WTC11 (cell line): ENCODE measurements at regions not wholly inside any gene's neighbourhood (a gene's known extent, or its start where the extent isn't known, plus 50 kb on each side); places are given as distances from the start of the nearest gene placed in this dataset.

Experiments
- ATAC-seq: fragments of 200-7000 bp; cut with Tn5 transposase; 2 replicates; pipeline ENCODE4 v1.10.0; 2021; ENCODE audit warnings: mild to moderate bottlenecking, moderate library complexity
- CTCF ChIA-PET: fragments of 300-600 bp; sonication (Branson Sonifier 250); formaldehyde crosslinking; loops from one replicate; lab custom pipeline; 2021; ENCODE audit warnings: antibody characterized with exemption; lab: Charles Lee
- POLR2A ChIA-PET: fragments of 350-600 bp; sonication (Branson Sonifier 250); formaldehyde crosslinking; loops from one replicate; lab custom pipeline; 2021; ENCODE audit warnings: antibody characterized with exemption; lab: Charles Lee
- DNase-seq: peaks from one replicate; pipeline ENCODE4 v3.0.0; 2021; ENCODE audit warnings: low spot score
- H3K27ac Mint-ChIP-seq: 2 replicates; pipeline ENCODE4 v1.8.0; 2021; ENCODE audit warnings: mixed read lengths
- H3K27me3 Mint-ChIP-seq: 2 replicates; pipeline ENCODE4 v1.8.0; 2021; ENCODE audit warnings: low read depth, mild to moderate bottlenecking, moderate library complexity, mixed read lengths
- H3K36me3 Mint-ChIP-seq: 2 replicates; pipeline ENCODE4 v1.8.0; 2021; ENCODE audit warnings: mixed read lengths
- H3K4me1 Mint-ChIP-seq: 2 replicates; pipeline ENCODE4 v1.8.0; 2022; ENCODE audit warnings: mixed read lengths
- H3K4me3 Mint-ChIP-seq: 2 replicates; pipeline ENCODE4 v1.8.0; 2021; ENCODE audit warnings: mild to moderate bottlenecking, moderate library complexity, mixed read lengths
- H3K9me3 Mint-ChIP-seq: 2 replicates; pipeline ENCODE4 v1.8.0; 2021; ENCODE audit warnings: mixed read lengths
- CREB1 ChIP-seq: sonication (generic); formaldehyde crosslinking; IDR thresholded peaks from 2 replicates; pipeline ENCODE4 v1.8.0; 2023; ENCODE audit warnings: mild to moderate bottlenecking, missing genetic modification reagents
- CREM ChIP-seq: sonication (generic); formaldehyde crosslinking; IDR thresholded peaks from 2 replicates; pipeline ENCODE4 v1.8.1; 2022; ENCODE audit warnings: mild to moderate bottlenecking, missing genetic modification reagents, moderate library complexity
- ELF4 ChIP-seq: sonication (generic); formaldehyde crosslinking; IDR thresholded peaks from 2 replicates; pipeline ENCODE4 v1.8.1; 2022; ENCODE audit warnings: low read depth, mild to moderate bottlenecking, moderate library complexity, missing genetic modification reagents
- ESRRA ChIP-seq: sonication (generic); formaldehyde crosslinking; IDR thresholded peaks from 2 replicates; pipeline ENCODE4 v1.8.1; 2022; ENCODE audit warnings: mild to moderate bottlenecking, missing genetic modification reagents, borderline replicate concordance
- FOXK1 ChIP-seq: sonication (generic); formaldehyde crosslinking; IDR thresholded peaks from 2 replicates; pipeline ENCODE4 v1.8.0; 2022; ENCODE audit warnings: mild to moderate bottlenecking, moderate library complexity, missing genetic modification reagents
- GABPB1 ChIP-seq: sonication (generic); formaldehyde crosslinking; IDR thresholded peaks from 2 replicates; pipeline ENCODE4 v1.8.1; 2023; ENCODE audit warnings: mild to moderate bottlenecking, missing genetic modification reagents
- JUN ChIP-seq: sonication (generic); formaldehyde crosslinking; IDR thresholded peaks from 2 replicates; pipeline ENCODE4 v1.8.0; 2023; ENCODE audit warnings: mild to moderate bottlenecking, missing genetic modification reagents
- MXD4 ChIP-seq: fragments of 250-450 bp; sonication (Bioruptor Pico); IDR thresholded peaks from 2 replicates; pipeline ENCODE4 v1.8.0; 2021; ENCODE audit warnings: mild to moderate bottlenecking, moderate library complexity, borderline replicate concordance
- NFE2L1 ChIP-seq: sonication (generic); formaldehyde crosslinking; IDR thresholded peaks from 2 replicates; pipeline ENCODE4 v1.8.1; 2023; ENCODE audit warnings: missing genetic modification reagents
- NR1H2 ChIP-seq: sonication (generic); formaldehyde crosslinking; IDR thresholded peaks from 2 replicates; pipeline ENCODE4 v1.9.0; 2021; ENCODE audit warnings: mild to moderate bottlenecking, moderate library complexity, missing genetic modification reagents
- PRRX2 ChIP-seq: fragments of 250-450 bp; sonication (Bioruptor Pico); IDR thresholded peaks from 2 replicates; pipeline ENCODE4 v1.8.0; 2021; ENCODE audit warnings: mild to moderate bottlenecking
- SMAD4 ChIP-seq: sonication (generic); formaldehyde crosslinking; IDR thresholded peaks from 2 replicates; pipeline ENCODE4 v1.8.0; 2022; ENCODE audit warnings: mild to moderate bottlenecking, missing genetic modification reagents
- SOX15 ChIP-seq: fragments of 250-450 bp; sonication (Bioruptor Pico); IDR thresholded peaks from 2 replicates; pipeline ENCODE4 v1.9.0; 2021; ENCODE audit warnings: mild to moderate bottlenecking
- ZNF423 ChIP-seq: fragments of 250-450 bp; sonication (Bioruptor Pico); IDR thresholded peaks from 2 replicates; pipeline ENCODE4 v2.1.2; 2022; ENCODE audit warnings: mild to moderate bottlenecking, moderate library complexity
- ZNF671 ChIP-seq: fragments of 250-450 bp; sonication (Bioruptor Pico); IDR thresholded peaks from 2 replicates; pipeline ENCODE4 v1.8.0; 2021; ENCODE audit warnings: mild to moderate bottlenecking
- TF ChIP-seq, protein P1 (sequence below): sonication (generic); formaldehyde crosslinking; IDR thresholded peaks from 2 replicates; pipeline ENCODE4 v1.8.0; 2022; ENCODE audit warnings: mild to moderate bottlenecking, missing genetic modification reagents
- TF ChIP-seq, protein P2 (sequence below): fragments of 250-450 bp; sonication (Bioruptor Pico); IDR thresholded peaks from 2 replicates; pipeline ENCODE4 v1.8.0; 2021; ENCODE audit warnings: mild to moderate bottlenecking
- TF ChIP-seq, protein P3 (sequence below): sonication (generic); formaldehyde crosslinking; IDR thresholded peaks from 2 replicates; pipeline ENCODE4 v1.8.0; 2022; ENCODE audit warnings: mild to moderate bottlenecking, missing genetic modification reagents
- TF ChIP-seq, protein P4 (sequence below): fragments of 200-600 bp; IDR thresholded peaks from 2 replicates; pipeline ENCODE4 v1.8.0; 2022; ENCODE audit warnings: antibody characterized with exemption
- TF ChIP-seq, protein P5 (sequence below): sonication (generic); formaldehyde crosslinking; IDR thresholded peaks from 2 replicates; pipeline ENCODE4 v1.8.1; 2023; ENCODE audit warnings: mild to moderate bottlenecking, missing genetic modification reagents, borderline replicate concordance

- TF ChIP-seq, protein P1, sequence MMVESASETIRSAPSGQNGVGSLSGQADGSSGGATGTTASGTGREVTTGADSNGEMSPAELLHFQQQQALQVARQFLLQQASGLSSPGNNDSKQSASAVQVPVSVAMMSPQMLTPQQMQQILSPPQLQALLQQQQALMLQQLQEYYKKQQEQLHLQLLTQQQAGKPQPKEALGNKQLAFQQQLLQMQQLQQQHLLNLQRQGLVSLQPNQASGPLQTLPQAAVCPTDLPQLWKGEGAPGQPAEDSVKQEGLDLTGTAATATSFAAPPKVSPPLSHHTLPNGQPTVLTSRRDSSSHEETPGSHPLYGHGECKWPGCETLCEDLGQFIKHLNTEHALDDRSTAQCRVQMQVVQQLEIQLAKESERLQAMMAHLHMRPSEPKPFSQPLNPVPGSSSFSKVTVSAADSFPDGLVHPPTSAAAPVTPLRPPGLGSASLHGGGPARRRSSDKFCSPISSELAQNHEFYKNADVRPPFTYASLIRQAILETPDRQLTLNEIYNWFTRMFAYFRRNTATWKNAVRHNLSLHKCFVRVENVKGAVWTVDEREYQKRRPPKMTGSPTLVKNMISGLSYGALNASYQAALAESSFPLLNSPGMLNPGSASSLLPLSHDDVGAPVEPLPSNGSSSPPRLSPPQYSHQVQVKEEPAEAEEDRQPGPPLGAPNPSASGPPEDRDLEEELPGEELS (CRISPR knock-in tag): no peak
- no peak for TF ChIP-seq FOXK1 (CRISPR knock-in tag)
- TF ChIP-seq, protein P2, sequence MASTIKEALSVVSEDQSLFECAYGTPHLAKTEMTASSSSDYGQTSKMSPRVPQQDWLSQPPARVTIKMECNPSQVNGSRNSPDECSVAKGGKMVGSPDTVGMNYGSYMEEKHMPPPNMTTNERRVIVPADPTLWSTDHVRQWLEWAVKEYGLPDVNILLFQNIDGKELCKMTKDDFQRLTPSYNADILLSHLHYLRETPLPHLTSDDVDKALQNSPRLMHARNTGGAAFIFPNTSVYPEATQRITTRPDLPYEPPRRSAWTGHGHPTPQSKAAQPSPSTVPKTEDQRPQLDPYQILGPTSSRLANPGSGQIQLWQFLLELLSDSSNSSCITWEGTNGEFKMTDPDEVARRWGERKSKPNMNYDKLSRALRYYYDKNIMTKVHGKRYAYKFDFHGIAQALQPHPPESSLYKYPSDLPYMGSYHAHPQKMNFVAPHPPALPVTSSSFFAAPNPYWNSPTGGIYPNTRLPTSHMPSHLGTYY (CRISPR knock-in tag): no peak
- TF ChIP-seq, all 79 proteins: peak for 0
These were observed 125.3 kb upstream of the GPC1 start (continued) for GRCh38 chr2:240310201-240310600.

- H3K36me3 Mint-ChIP-seq: no peaks in the 10 kb centered on the region
- H3K9me3 Mint-ChIP-seq: peaks cover 7% of the 10 kb centered on the region
- H3K27ac Mint-ChIP-seq: no peak overlapping the region
- TF ChIP-seq NFE2L1 (CRISPR knock-in tag): no peak
- no peak for TF ChIP-seq GABPB1 (CRISPR knock-in tag)
- no peak for TF ChIP-seq NR1H2 (CRISPR knock-in tag)
- TF ChIP-seq SOX15 (CRISPR knock-in tag): no peak
- no peak for TF ChIP-seq CREB1 (CRISPR knock-in tag)
- no peak for TF ChIP-seq CREM (CRISPR knock-in tag)
- no peak for TF ChIP-seq ELF4 (CRISPR knock-in tag)
- TF ChIP-seq PRRX2 (CRISPR knock-in tag): no peak
- TF ChIP-seq SMAD4: no peak
- TF ChIP-seq, all 79 proteins: peak for 0
- ChIA-PET POLR2A (no interaction called here), CTCF (no interaction called here)
- DNase-seq (no peak), ATAC-seq (no peak)
- H3K27me3 Mint-ChIP-seq: no peaks in the 10 kb centered on the region
- no peaks in the 10 kb centered on the region for H3K4me1 Mint-ChIP-seq
- H3K4me3 Mint-ChIP-seq: no peak overlapping the region
These were observed 124.8 kb upstream of the GPC1 start for GRCh38 chr2:240310645-240311044.

GRCh38 chr2:240311821-240312220, 123.6 kb upstream of the GPC1 start:
- TF ChIP-seq ZNF423 (no peak), ZNF671 (CRISPR knock-in tag) (no peak), ESRRA (no peak), JUN (CRISPR knock-in tag) (no peak), MXD4 (CRISPR knock-in tag) (no peak)
- TF ChIP-seq, protein P3, sequence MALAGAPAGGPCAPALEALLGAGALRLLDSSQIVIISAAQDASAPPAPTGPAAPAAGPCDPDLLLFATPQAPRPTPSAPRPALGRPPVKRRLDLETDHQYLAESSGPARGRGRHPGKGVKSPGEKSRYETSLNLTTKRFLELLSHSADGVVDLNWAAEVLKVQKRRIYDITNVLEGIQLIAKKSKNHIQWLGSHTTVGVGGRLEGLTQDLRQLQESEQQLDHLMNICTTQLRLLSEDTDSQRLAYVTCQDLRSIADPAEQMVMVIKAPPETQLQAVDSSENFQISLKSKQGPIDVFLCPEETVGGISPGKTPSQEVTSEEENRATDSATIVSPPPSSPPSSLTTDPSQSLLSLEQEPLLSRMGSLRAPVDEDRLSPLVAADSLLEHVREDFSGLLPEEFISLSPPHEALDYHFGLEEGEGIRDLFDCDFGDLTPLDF (CRISPR knock-in tag): no peak
- TF ChIP-seq, protein P4, sequence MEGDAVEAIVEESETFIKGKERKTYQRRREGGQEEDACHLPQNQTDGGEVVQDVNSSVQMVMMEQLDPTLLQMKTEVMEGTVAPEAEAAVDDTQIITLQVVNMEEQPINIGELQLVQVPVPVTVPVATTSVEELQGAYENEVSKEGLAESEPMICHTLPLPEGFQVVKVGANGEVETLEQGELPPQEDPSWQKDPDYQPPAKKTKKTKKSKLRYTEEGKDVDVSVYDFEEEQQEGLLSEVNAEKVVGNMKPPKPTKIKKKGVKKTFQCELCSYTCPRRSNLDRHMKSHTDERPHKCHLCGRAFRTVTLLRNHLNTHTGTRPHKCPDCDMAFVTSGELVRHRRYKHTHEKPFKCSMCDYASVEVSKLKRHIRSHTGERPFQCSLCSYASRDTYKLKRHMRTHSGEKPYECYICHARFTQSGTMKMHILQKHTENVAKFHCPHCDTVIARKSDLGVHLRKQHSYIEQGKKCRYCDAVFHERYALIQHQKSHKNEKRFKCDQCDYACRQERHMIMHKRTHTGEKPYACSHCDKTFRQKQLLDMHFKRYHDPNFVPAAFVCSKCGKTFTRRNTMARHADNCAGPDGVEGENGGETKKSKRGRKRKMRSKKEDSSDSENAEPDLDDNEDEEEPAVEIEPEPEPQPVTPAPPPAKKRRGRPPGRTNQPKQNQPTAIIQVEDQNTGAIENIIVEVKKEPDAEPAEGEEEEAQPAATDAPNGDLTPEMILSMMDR: no peak
- TF ChIP-seq, protein P5, sequence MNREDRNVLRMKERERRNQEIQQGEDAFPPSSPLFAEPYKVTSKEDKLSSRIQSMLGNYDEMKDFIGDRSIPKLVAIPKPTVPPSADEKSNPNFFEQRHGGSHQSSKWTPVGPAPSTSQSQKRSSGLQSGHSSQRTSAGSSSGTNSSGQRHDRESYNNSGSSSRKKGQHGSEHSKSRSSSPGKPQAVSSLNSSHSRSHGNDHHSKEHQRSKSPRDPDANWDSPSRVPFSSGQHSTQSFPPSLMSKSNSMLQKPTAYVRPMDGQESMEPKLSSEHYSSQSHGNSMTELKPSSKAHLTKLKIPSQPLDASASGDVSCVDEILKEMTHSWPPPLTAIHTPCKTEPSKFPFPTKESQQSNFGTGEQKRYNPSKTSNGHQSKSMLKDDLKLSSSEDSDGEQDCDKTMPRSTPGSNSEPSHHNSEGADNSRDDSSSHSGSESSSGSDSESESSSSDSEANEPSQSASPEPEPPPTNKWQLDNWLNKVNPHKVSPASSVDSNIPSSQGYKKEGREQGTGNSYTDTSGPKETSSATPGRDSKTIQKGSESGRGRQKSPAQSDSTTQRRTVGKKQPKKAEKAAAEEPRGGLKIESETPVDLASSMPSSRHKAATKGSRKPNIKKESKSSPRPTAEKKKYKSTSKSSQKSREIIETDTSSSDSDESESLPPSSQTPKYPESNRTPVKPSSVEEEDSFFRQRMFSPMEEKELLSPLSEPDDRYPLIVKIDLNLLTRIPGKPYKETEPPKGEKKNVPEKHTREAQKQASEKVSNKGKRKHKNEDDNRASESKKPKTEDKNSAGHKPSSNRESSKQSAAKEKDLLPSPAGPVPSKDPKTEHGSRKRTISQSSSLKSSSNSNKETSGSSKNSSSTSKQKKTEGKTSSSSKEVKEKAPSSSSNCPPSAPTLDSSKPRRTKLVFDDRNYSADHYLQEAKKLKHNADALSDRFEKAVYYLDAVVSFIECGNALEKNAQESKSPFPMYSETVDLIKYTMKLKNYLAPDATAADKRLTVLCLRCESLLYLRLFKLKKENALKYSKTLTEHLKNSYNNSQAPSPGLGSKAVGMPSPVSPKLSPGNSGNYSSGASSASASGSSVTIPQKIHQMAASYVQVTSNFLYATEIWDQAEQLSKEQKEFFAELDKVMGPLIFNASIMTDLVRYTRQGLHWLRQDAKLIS (CRISPR knock-in tag): no peak

More at GRCh38 chr2:240311821-240312220, 123.6 kb upstream of the GPC1 start:
- no peaks in the 10 kb centered on the region for H3K4me1 Mint-ChIP-seq
- no peaks in the 10 kb centered on the region for H3K36me3 Mint-ChIP-seq
- CTCF ChIA-PET: no interaction called here
- POLR2A ChIA-PET: no interaction called here
- no peak overlapping the region for H3K4me3 Mint-ChIP-seq
- DNase-seq (no peak), ATAC-seq (no peak)
- peaks cover 17% of the 10 kb centered on the region for H3K9me3 Mint-ChIP-seq
- H3K27ac Mint-ChIP-seq: no peak overlapping the region
- H3K27me3 Mint-ChIP-seq: no peaks in the 10 kb centered on the region
